Liver (tissue), 3 donors: ENCODE measurements at regions not wholly inside any gene's neighbourhood (a gene's known extent, or its start where the extent isn't known, plus 50 kb on each side); places are given as distances from the start of the nearest gene placed in this dataset.

Source experiments
- FOXA1 ChIP-seq: IDR thresholded peaks from 2 replicates; pipeline ENCODE4 v1.6.1; 2016; ENCODE audit warnings: antibody characterized with exemption
- GABPA ChIP-seq, 2 donors: IDR thresholded peaks in 1 of 2; conservative IDR thresholded peaks in 1 of 2; 2 replicates each; pipeline ENCODE4 v1.6.1; 2016; ENCODE audit warnings: antibody characterized with exemption in 2 of 2, mild to moderate bottlenecking in 1 of 2, moderate library complexity in 1 of 2
- RXRA ChIP-seq, 2 donors: IDR thresholded peaks; 2 replicates each; pipeline ENCODE4 v1.6.1; 2017 to 2018; ENCODE audit warnings: antibody characterized with exemption in 2 of 2, mild to moderate bottlenecking in 1 of 2
- YY1 ChIP-seq: IDR thresholded peaks from 2 replicates; pipeline ENCODE4 v1.6.1; 2016; ENCODE audit warnings: antibody characterized with exemption, mild to moderate bottlenecking
- TF ChIP-seq, protein P1 (sequence below): IDR thresholded peaks from 2 replicates; pipeline ENCODE4 v1.6.1; 2016; ENCODE audit warnings: antibody characterized with exemption, mild to moderate bottlenecking
- TF ChIP-seq, protein P2 (sequence below): fragments of 150-350 bp; IDR thresholded peaks from 2 replicates; pipeline ENCODE4 v1.5.1; 2017; ENCODE audit warnings: improper control_type of control experiment, low read depth, low read length; ENCODE audit not compliant: missing input control
- TF ChIP-seq, protein P3 (sequence below): IDR thresholded peaks from 2 replicates; pipeline ENCODE4 v1.6.1; 2016; ENCODE audit warnings: antibody characterized with exemption
- donor health status: healthy.
- donor health status: healthy.

DNA sequence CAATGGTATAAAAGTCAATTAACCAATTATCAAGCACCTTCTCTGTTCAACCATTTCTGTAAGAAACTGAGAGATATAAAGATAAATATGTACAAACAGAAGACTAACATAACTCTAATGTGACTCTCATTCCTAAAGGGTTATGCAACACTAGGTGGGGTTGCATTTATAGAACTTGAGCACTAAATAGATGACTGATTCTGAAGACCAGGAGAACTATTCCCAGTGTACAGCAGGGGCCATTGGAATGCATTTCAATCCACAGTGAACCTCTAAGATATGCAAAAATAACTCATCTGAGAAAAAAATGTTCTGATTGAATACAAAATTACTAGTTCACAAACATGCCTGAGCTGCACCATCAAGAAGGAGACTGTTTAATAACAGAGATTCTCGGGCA, 341.2 kb upstream of the STEAP1 start:
- TF ChIP-seq, protein P1, sequence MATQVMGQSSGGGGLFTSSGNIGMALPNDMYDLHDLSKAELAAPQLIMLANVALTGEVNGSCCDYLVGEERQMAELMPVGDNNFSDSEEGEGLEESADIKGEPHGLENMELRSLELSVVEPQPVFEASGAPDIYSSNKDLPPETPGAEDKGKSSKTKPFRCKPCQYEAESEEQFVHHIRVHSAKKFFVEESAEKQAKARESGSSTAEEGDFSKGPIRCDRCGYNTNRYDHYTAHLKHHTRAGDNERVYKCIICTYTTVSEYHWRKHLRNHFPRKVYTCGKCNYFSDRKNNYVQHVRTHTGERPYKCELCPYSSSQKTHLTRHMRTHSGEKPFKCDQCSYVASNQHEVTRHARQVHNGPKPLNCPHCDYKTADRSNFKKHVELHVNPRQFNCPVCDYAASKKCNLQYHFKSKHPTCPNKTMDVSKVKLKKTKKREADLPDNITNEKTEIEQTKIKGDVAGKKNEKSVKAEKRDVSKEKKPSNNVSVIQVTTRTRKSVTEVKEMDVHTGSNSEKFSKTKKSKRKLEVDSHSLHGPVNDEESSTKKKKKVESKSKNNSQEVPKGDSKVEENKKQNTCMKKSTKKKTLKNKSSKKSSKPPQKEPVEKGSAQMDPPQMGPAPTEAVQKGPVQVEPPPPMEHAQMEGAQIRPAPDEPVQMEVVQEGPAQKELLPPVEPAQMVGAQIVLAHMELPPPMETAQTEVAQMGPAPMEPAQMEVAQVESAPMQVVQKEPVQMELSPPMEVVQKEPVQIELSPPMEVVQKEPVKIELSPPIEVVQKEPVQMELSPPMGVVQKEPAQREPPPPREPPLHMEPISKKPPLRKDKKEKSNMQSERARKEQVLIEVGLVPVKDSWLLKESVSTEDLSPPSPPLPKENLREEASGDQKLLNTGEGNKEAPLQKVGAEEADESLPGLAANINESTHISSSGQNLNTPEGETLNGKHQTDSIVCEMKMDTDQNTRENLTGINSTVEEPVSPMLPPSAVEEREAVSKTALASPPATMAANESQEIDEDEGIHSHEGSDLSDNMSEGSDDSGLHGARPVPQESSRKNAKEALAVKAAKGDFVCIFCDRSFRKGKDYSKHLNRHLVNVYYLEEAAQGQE = no peak
- TF ChIP-seq, protein P2, sequence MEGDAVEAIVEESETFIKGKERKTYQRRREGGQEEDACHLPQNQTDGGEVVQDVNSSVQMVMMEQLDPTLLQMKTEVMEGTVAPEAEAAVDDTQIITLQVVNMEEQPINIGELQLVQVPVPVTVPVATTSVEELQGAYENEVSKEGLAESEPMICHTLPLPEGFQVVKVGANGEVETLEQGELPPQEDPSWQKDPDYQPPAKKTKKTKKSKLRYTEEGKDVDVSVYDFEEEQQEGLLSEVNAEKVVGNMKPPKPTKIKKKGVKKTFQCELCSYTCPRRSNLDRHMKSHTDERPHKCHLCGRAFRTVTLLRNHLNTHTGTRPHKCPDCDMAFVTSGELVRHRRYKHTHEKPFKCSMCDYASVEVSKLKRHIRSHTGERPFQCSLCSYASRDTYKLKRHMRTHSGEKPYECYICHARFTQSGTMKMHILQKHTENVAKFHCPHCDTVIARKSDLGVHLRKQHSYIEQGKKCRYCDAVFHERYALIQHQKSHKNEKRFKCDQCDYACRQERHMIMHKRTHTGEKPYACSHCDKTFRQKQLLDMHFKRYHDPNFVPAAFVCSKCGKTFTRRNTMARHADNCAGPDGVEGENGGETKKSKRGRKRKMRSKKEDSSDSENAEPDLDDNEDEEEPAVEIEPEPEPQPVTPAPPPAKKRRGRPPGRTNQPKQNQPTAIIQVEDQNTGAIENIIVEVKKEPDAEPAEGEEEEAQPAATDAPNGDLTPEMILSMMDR = no peak
- TF ChIP-seq GABPA (IDR thresholded peaks at IDR 0.05 in 1 of 2, conservative IDR thresholded peaks at IDR 0.05 in 1 of 2) (no peak), RXRA (IDR thresholded peaks at IDR 0.05) (no peak), YY1 (no peak), FOXA1 (no peak)
- TF ChIP-seq, protein P3, sequence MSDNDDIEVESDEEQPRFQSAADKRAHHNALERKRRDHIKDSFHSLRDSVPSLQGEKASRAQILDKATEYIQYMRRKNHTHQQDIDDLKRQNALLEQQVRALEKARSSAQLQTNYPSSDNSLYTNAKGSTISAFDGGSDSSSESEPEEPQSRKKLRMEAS = no peak
